ENCODE measurements at regions not wholly inside any gene's neighbourhood (a gene's known extent, or its start where the extent isn't known, plus 50 kb on each side); places are given as distances from the start of the nearest gene placed in this dataset.

DNA sequence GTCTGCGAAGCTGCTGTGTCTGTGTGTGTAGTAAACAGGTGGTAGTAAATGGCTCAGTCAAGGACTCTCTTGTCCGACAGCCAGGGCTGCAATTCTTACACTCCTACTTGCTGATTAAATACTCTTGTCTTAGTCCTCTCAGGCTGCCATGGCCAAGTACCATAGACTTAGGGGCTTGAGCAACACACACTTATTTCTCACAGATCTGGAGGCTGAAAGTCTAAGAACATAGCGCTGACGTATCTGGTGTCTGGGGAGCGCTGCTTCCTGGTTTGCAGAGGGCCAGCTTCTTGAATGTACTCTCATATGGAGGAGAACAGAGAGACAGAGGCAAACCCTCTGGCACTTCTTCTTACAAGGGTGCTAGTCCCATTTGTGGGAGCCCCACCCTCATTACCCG is 411.0 kb downstream of the MED10 start:
- TF ChIP-seq EZH2phosphoT487 (IDR thresholded peaks at IDR 0.05; ENCODE audit: insufficient read depth, low read depth) (no peak), EZH2 (IDR thresholded peaks at IDR 0.05; ENCODE audit: insufficient read depth, poor library complexity, severe bottlenecking) (no peak)

Data from GM23248 (cell line).